CD4-positive, alpha-beta memory T cell (primary cell): ENCODE measurements at regions not wholly inside any gene's neighbourhood (a gene's known extent, or its start where the extent isn't known, plus 50 kb on each side); places are given as distances from the start of the nearest gene placed in this dataset.

Experiments used
- CTCF ChIA-PET: fragments of 350-600 bp; sonication (Branson Sonifier 250); formaldehyde crosslinking; loops from one replicate; lab custom pipeline; 2021; ENCODE audit warnings: inconsistent platforms; ENCODE audit not compliant: partially characterized antibody; lab: Charles Lee
- POLR2A ChIA-PET: fragments of 350-600 bp; sonication (Branson Sonifier 250); formaldehyde crosslinking; loops from one replicate; lab custom pipeline; 2021; ENCODE audit not compliant: partially characterized antibody; lab: Charles Lee
- DNase-seq, 5 donors: peaks; one replicate each; pipeline versions ENCODE4 v3.0.0 to v3.0.0-alpha.2; 2020 to 2022; ENCODE audit warnings: mixed read lengths in 1 of 5
- H3K27ac ChIP-seq: one replicate; pipeline ENCODE4 v1.7.0; 2013; ENCODE audit warnings: low read depth, low read length
- H3K27me3 ChIP-seq: 2 replicates; pipeline ENCODE4 v1.7.0; 2013; ENCODE audit warnings: mild to moderate bottlenecking, low read length, moderate library complexity; ENCODE audit not compliant: insufficient read depth
- H3K36me3 ChIP-seq: 2 replicates; pipeline ENCODE4 v1.7.0; 2013; ENCODE audit warnings: mild to moderate bottlenecking, low read length, moderate library complexity; ENCODE audit not compliant: insufficient read depth
- H3K4me1 ChIP-seq: 2 replicates; pipeline ENCODE4 v1.7.0; 2013; ENCODE audit warnings: mild to moderate bottlenecking, low read length, moderate library complexity; ENCODE audit not compliant: insufficient read depth
- H3K4me3 ChIP-seq, 2 donors: one replicate each; pipeline ENCODE4 v1.7.0; 2013; ENCODE audit warnings: low read length in 2 of 2, mild to moderate bottlenecking in 1 of 2
- H3K9me3 ChIP-seq, 2 donors: one replicate each; pipeline ENCODE4 v1.7.0; 2013; ENCODE audit warnings: low read length in 2 of 2, control low read depth in 1 of 2; ENCODE audit not compliant: control insufficient read depth in 1 of 2
- H3K27ac Mint-ChIP-seq, 7 donors: one replicate each; pipeline ENCODE4 v1.8.0; 2020 to 2021; ENCODE audit warnings: mixed read lengths in 7 of 7, mild to moderate bottlenecking in 6 of 7, inconsistent platforms in 3 of 7, moderate library complexity in 3 of 7
- H3K27me3 Mint-ChIP-seq, 2 donors: one replicate each; pipeline ENCODE4 v1.8.0; 2020 to 2021; ENCODE audit warnings: mixed read lengths in 2 of 2
- H3K36me3 Mint-ChIP-seq, 2 donors: one replicate each; pipeline ENCODE4 v1.8.0; 2020 to 2021; ENCODE audit warnings: mixed read lengths in 2 of 2, inconsistent platforms in 1 of 2, mild to moderate bottlenecking in 1 of 2
- H3K4me1 Mint-ChIP-seq, 4 donors: one replicate each; pipeline ENCODE4 v1.8.0; 2020 to 2021; ENCODE audit warnings: mixed read lengths in 4 of 4, mild to moderate bottlenecking in 1 of 4
- H3K4me3 Mint-ChIP-seq, 8 donors: one replicate each; pipeline ENCODE4 v1.8.0; 2020 to 2021; ENCODE audit warnings: mixed read lengths in 8 of 8, mild to moderate bottlenecking in 7 of 8, moderate library complexity in 6 of 8, inconsistent platforms in 3 of 8
- H3K9me3 Mint-ChIP-seq, 8 donors: one replicate each; pipeline ENCODE4 v1.8.0; 2020 to 2021; ENCODE audit warnings: mixed read lengths in 8 of 8, mild to moderate bottlenecking in 5 of 8, inconsistent platforms in 3 of 8, moderate library complexity in 1 of 8
- intact Hi-C: fragments of 100-400 bp; cut with micrococcal nuclease; formaldehyde crosslinking; loops from one replicate; pipeline ENCODE4 v1.15.1; 2023

GRCh38 chr13:50519866-50520265, 323.6 kb downstream of the DLEU7 start:
- no peak overlapping the region for H3K4me3 Mint-ChIP-seq
- H3K4me1 ChIP-seq = peaks cover 12% of the 10 kb centered on the region
- peak overlapping the region in 1 of 7 donors; percentile 10 for H3K27ac Mint-ChIP-seq
- ChIA-PET CTCF (no interaction called here), POLR2A (no interaction called here)
- H3K9me3 Mint-ChIP-seq = no peaks in the 10 kb centered on the region
- H3K4me1 Mint-ChIP-seq = peaks cover 15 to 19% (median 17%) of the 10 kb centered on the region in 4 donors
- no peak for DNase-seq
- H3K27ac ChIP-seq = no peak overlapping the region
- no peaks in the 10 kb centered on the region for H3K36me3 ChIP-seq
- H3K36me3 Mint-ChIP-seq = no peaks in the 10 kb centered on the region
- H3K9me3 ChIP-seq = no peaks in the 10 kb centered on the region
- H3K4me3 ChIP-seq = no peak overlapping the region
- H3K27me3 ChIP-seq = no peaks in the 10 kb centered on the region
- no peaks in the 10 kb centered on the region for H3K27me3 Mint-ChIP-seq
- intact Hi-C loops = no loop called here

DNA sequence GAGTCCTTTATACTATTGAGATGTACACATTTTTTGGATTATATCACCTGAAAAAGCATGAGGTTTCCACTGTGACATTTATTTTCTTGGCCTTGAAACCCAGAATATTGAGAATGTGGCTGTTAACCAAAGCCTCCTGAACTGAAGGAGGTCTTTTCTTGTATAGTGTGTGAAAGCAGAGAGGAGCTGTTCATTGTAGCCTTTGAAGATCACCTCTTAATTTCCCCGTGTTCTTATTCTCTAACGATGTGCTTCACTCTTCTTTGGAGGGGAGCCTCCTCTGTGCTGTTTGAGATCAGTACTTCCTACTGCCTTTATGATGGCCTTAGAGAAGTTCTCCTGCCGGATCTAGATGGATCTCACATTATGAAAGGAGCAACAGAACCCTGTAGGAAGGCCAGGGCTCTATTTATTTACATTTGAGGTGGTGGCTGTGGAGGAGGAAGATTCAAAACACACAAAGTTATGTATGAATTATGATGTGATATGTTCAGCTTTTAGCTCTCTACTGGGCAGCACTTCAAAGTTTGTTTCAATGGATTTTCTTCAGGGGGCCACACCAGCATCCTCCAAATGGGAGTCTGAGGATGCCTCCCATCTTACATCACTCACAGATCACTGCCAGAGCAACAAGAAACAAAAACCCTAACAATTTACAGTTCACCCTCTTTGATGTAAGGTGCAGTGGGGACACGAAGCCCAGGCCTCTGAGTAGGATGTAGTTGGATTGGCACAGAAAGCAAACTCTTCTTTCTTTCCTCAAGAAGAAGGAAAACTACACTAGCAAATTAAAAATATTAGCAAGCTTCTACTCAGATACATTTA, 322.3 kb downstream of the DLEU7 start:
- no peak overlapping the region for H3K27ac Mint-ChIP-seq
- no peak overlapping the region for H3K4me3 Mint-ChIP-seq
- DNase-seq = no peak
- Histone ChIP-seq H3K36me3 (no peaks in the 10 kb centered on the region), H3K4me1 (peaks cover 12% of the 10 kb centered on the region), H3K4me3 (no peak overlapping the region), H3K27me3 (no peaks in the 10 kb centered on the region), H3K9me3 (no peaks in the 10 kb centered on the region), H3K27ac (no peak overlapping the region)
- ChIA-PET CTCF (no interaction called here), POLR2A (no interaction called here)
- peaks cover 16 to 22% (median 19%) of the 10 kb centered on the region in 4 donors for H3K4me1 Mint-ChIP-seq
- intact Hi-C loops = no loop called here
- peaks cover 0 to 1% (median 0%) of the 10 kb centered on the region in 8 donors for H3K9me3 Mint-ChIP-seq
- no peaks in the 10 kb centered on the region for H3K36me3 Mint-ChIP-seq
- H3K27me3 Mint-ChIP-seq = no peaks in the 10 kb centered on the region

- peaks cover 0 to 1% (median 0%) of the 10 kb centered on the region in 8 donors for H3K9me3 Mint-ChIP-seq
- POLR2A ChIA-PET = no interaction called here
- H3K4me1 ChIP-seq = peaks cover 12% of the 10 kb centered on the region
- H3K27me3 ChIP-seq = no peaks in the 10 kb centered on the region
- no peaks in the 10 kb centered on the region for H3K27me3 Mint-ChIP-seq
- no peaks in the 10 kb centered on the region for H3K9me3 ChIP-seq
- no peak for DNase-seq
- no peak overlapping the region for H3K4me3 ChIP-seq
- peaks cover 16 to 27% (median 23%) of the 10 kb centered on the region in 4 donors for H3K4me1 Mint-ChIP-seq
- no peak overlapping the region for H3K27ac Mint-ChIP-seq
- H3K36me3 Mint-ChIP-seq = no peaks in the 10 kb centered on the region
- CTCF ChIA-PET = no interaction called here
- no peak overlapping the region for H3K27ac ChIP-seq
- intact Hi-C loops = no loop called here
- H3K4me3 Mint-ChIP-seq = no peak overlapping the region
- H3K36me3 ChIP-seq = no peaks in the 10 kb centered on the region
Observed at GRCh38 chr13:50521831-50522149, 321.7 kb downstream of the DLEU7 start.

GRCh38 chr13:50522506-50522905, 321.0 kb downstream of the DLEU7 start:
- intact Hi-C loops = no loop called here
- H3K4me3 Mint-ChIP-seq = no peak overlapping the region
- POLR2A ChIA-PET = no interaction called here
- no peak overlapping the region for H3K27ac ChIP-seq
- H3K27me3 Mint-ChIP-seq = no peaks in the 10 kb centered on the region
- H3K9me3 Mint-ChIP-seq = peaks cover 0 to 1% (median 0%) of the 10 kb centered on the region in 8 donors
- peaks cover 17% of the 10 kb centered on the region for H3K4me1 ChIP-seq
- H3K27me3 ChIP-seq = no peaks in the 10 kb centered on the region
- H3K27ac Mint-ChIP-seq = no peak overlapping the region
- CTCF ChIA-PET = no interaction called here
- no peaks in the 10 kb centered on the region for H3K36me3 Mint-ChIP-seq
- no peaks in the 10 kb centered on the region for H3K9me3 ChIP-seq
- no peak overlapping the region for H3K4me3 ChIP-seq
- peaks cover 22 to 33% (median 27%) of the 10 kb centered on the region in 4 donors for H3K4me1 Mint-ChIP-seq
- H3K36me3 ChIP-seq = no peaks in the 10 kb centered on the region
- no peak for DNase-seq

DNA sequence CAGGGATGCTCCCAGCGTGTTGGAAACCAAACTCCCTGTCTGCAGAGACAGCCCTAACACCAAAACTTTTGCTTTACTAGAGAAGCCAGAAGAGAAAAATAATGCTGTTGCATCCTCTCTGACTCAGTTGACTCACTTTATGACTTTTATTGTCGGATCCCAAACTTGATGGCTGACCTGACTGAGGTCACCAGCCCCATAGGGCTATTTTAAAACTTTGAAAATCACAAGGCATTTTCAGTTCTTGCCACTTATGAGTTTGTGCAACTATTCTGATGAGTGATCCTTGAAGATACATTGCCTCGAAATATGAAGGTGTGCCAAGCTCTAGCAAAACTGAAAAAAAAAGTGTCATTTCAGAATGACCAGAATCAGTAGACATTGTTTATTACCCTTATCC, 320.2 kb downstream of the DLEU7 start:
- Histone ChIP-seq H3K4me3 (no peak overlapping the region), H3K4me1 (peaks cover 24% of the 10 kb centered on the region), H3K9me3 (no peaks in the 10 kb centered on the region), H3K36me3 (no peaks in the 10 kb centered on the region), H3K27ac (no peak overlapping the region), H3K27me3 (no peaks in the 10 kb centered on the region)
- H3K36me3 Mint-ChIP-seq = no peaks in the 10 kb centered on the region
- H3K27ac Mint-ChIP-seq = no peak overlapping the region
- CTCF ChIA-PET = no interaction called here
- no peaks in the 10 kb centered on the region for H3K27me3 Mint-ChIP-seq
- H3K4me3 Mint-ChIP-seq = no peak overlapping the region
- POLR2A ChIA-PET = no interaction called here
- DNase-seq = no peak
- peaks cover 19 to 41% (median 33%) of the 10 kb centered on the region in 4 donors for H3K4me1 Mint-ChIP-seq
- H3K9me3 Mint-ChIP-seq = peaks cover 0 to 1% (median 0%) of the 10 kb centered on the region in 8 donors
- intact Hi-C loops = no loop called here

GRCh38 chr13:50524560-50524959, 318.9 kb downstream of the DLEU7 start:
- POLR2A ChIA-PET = interaction anchor here (0.6 kb wide), 1 partner anchor 413 kb away, joined by 4 read pairs; no protein-coding TSS in a partner anchor
- H3K9me3 Mint-ChIP-seq = peaks cover 0 to 1% (median 0%) of the 10 kb centered on the region in 8 donors
- DNase-seq = no peak
- H3K36me3 ChIP-seq = no peaks in the 10 kb centered on the region
- no peak overlapping the region for H3K4me3 ChIP-seq
- peaks cover 21% of the 10 kb centered on the region for H3K4me1 ChIP-seq
- no peak overlapping the region for H3K27ac ChIP-seq
- intact Hi-C loops = no loop called here
- no peak overlapping the region for H3K4me3 Mint-ChIP-seq
- H3K27ac Mint-ChIP-seq = no peak overlapping the region
- no peaks in the 10 kb centered on the region for H3K36me3 Mint-ChIP-seq
- H3K27me3 ChIP-seq = no peaks in the 10 kb centered on the region
- CTCF ChIA-PET = interaction anchor here (1.4 kb wide), 1 partner anchor 550 kb away, joined by 3 read pairs; no protein-coding TSS in a partner anchor
- peaks cover 14 to 43% (median 31%) of the 10 kb centered on the region in 4 donors for H3K4me1 Mint-ChIP-seq
- no peaks in the 10 kb centered on the region for H3K27me3 Mint-ChIP-seq
- H3K9me3 ChIP-seq = no peaks in the 10 kb centered on the region

DNA sequence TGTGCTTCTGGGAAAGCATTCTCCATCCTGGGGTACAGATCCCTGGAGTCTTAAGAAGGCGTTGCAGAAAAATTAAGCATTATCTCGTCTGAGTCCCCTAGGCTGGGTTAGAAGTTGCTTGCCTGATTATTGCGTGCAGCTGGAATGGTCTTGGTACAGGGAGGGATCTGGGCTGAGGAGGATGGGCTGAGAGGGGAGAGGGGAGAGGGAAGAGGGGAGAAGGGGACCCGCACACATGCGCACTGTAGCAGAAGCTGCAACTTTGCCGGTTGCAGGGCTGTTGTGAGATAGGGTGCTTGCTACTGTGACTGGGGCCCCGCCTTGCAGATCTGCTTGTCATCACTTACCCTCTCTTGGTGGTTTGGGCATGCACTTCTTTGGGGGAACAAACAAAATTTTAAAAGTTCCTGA, 316.8 kb downstream of the DLEU7 start:
- Mint-ChIP-seq H3K27ac (peak overlapping the region in 1 of 7 donors; percentile 59), H3K4me3 (peak overlapping the region in 2 of 8 donors; percentile 1 to 6), H3K9me3 (peaks cover 0 to 3% (median 0%) of the 10 kb centered on the region in 8 donors), H3K36me3 (no peaks in the 10 kb centered on the region), H3K27me3 (no peaks in the 10 kb centered on the region), H3K4me1 (peaks cover 14 to 38% (median 29%) of the 10 kb centered on the region in 4 donors)
- ChIA-PET CTCF (interaction anchor here (0.9 to 1.4 kb wide), 2 partner anchors 264 to 550 kb away, joined by 3 read pairs; no protein-coding TSS in a partner anchor), POLR2A (interaction anchor here (1.2 to 1.5 kb wide), 2 partner anchors 15 to 207 kb away, joined by 3 to 4 read pairs; no protein-coding TSS in a partner anchor)
- Histone ChIP-seq H3K36me3 (no peaks in the 10 kb centered on the region), H3K27ac (no peak overlapping the region), H3K4me1 (peaks cover 19% of the 10 kb centered on the region), H3K4me3 (no peak overlapping the region), H3K27me3 (no peaks in the 10 kb centered on the region), H3K9me3 (no peaks in the 10 kb centered on the region)
- DNase-seq = no peak
- intact Hi-C loops = no loop called here
